ENCODE measurements at regions not wholly inside any gene's neighbourhood (a gene's known extent, or its start where the extent isn't known, plus 50 kb on each side); places are given as distances from the start of the nearest gene placed in this dataset.

- no peak overlapping the region for H3K4me2 ChIP-seq (ENCODE audit: insufficient read depth, low read length)
- DNase-seq (ENCODE audit: low read depth, low spot score) (no peak), FAIRE-seq (no peak)
- no peaks in the 10 kb centered on the region for H4K20me1 ChIP-seq (replicated peaks; ENCODE audit: control insufficient read depth, extremely low read depth, insufficient read depth, low read length)
- H3K4me1 ChIP-seq (ENCODE audit: control insufficient read depth, extremely low read depth, insufficient read depth, low read length) = no peaks in the 10 kb centered on the region
- ChIA-PET CTCF (no interaction called here), POLR2A (no interaction called here)
- no peak overlapping the region for H3K4me3 ChIP-seq (replicated peaks in 1 of 3; ENCODE audit: insufficient read depth in 1 of 3, low read depth in 1 of 3, low read length in 3 of 3)
- dilution Hi-C loops (cut with MboI; ENCODE audit: extremely low pct_ligation_motif_present, low sequenced_read_pairs) (no loop called here), intact Hi-C loops (cut with micrococcal nuclease) (no loop called here)
- no peaks in the 10 kb centered on the region for H3K9me1 ChIP-seq (replicated peaks; ENCODE audit: control insufficient read depth, extremely low read depth, insufficient read depth, low read length)
- no peak overlapping the region for H2AFZ ChIP-seq (ENCODE audit: low read depth, low read length)
- no peaks in the 10 kb centered on the region for H3K79me2 ChIP-seq (ENCODE audit: control insufficient read depth, insufficient read depth, low read length)
- no peaks in the 10 kb centered on the region for H3K36me3 ChIP-seq (ENCODE audit: control insufficient read depth in 2 of 2, extremely low read depth in 1 of 2, insufficient read depth in 2 of 2, low read length in 2 of 2)
- BruUV-seq (replicated peaks) = no TSS peak
- TF ChIP-seq JUN (IDR thresholded peaks at IDR 0.05; ENCODE audit: borderline replicate concordance, insufficient read depth, insufficient read length, low read depth) (no peak), MYC (IDR thresholded peaks at IDR 0.05; ENCODE audit: low read depth, low read length) (no peak), FOS (IDR thresholded peaks at IDR 0.05; ENCODE audit: borderline replicate concordance, insufficient read depth, low read length) (no peak), CTCF (IDR thresholded peaks at IDR 0.05; ENCODE audit: extremely low read depth in 1 of 2, insufficient read depth in 1 of 2, low read depth in 1 of 2, low read length in 2 of 2) (no peak), GATA2 (IDR thresholded peaks at IDR 0.05; ENCODE audit: insufficient read depth, insufficient read length, low read depth, low read length) (no peak), POLR2AphosphoS5 (IDR thresholded peaks at IDR 0.05; ENCODE audit: insufficient read depth, low read depth, low read length) (no peak), POLR2A (IDR thresholded peaks at IDR 0.05; ENCODE audit: low read depth, low read length) (no peak), MAX (IDR thresholded peaks at IDR 0.05; ENCODE audit: insufficient read depth, insufficient read length) (no peak), EZH2 (IDR thresholded peaks at IDR 0.05; ENCODE audit: borderline replicate concordance, low read depth, low read length, severe bottlenecking) (no peak)
- H3K27ac ChIP-seq (ENCODE audit: insufficient read depth, low read depth, low read length) = no peak overlapping the region
- H3K9me3 ChIP-seq (replicated peaks; ENCODE audit: control insufficient read depth, insufficient read depth, low read length) = peaks cover 2% of the 10 kb centered on the region
- no peaks in the 10 kb centered on the region for H3K27me3 ChIP-seq (ENCODE audit: control insufficient read depth in 2 of 2, insufficient read depth in 2 of 2, low read length in 2 of 2)
- H3K9ac ChIP-seq (replicated peaks; ENCODE audit: extremely low read depth, insufficient read depth, low read length) = no peak overlapping the region
Observed at GRCh38 chr3:36075491-36075890, 304.8 kb upstream of the STAC start.
